Kidney (tissue), 13 donors: ENCODE measurements at regions not wholly inside any gene's neighbourhood (a gene's known extent, or its start where the extent isn't known, plus 50 kb on each side); places are given as distances from the start of the nearest gene placed in this dataset.

ENCODE experiments used
- DNase-seq, 5 donors: peaks; one replicate each; pipeline ENCODE4 v3.0.0-alpha.2; 2013 to 2020
- FAIRE-seq: peaks from 2 replicates; lab custom pipeline; 2012; peaks lifted over from hg19 to GRCh38; lab: Jason Lieb, UNC
- H3K27ac ChIP-seq, 2 donors: one replicate each; pipeline ENCODE4 v1.7.0; 2013; ENCODE audit warnings: low read depth in 2 of 2, low read length in 2 of 2, inconsistent platforms in 1 of 2
- H3K27me3 ChIP-seq: one replicate; pipeline ENCODE4 v1.7.1; 2013; ENCODE audit warnings: low read length, inconsistent platforms; ENCODE audit not compliant: control insufficient read depth, insufficient read depth
- H3K36me3 ChIP-seq, 3 donors: one replicate each; pipeline versions ENCODE4 v1.7.0 to v1.7.1; 2013; ENCODE audit warnings: low read length in 3 of 3, control low read depth in 1 of 3, inconsistent platforms in 1 of 3; ENCODE audit not compliant: insufficient read depth in 3 of 3, control insufficient read depth in 2 of 3
- H3K4me1 ChIP-seq, 3 donors: one replicate each; pipeline versions ENCODE4 v1.7.0 to v1.7.1; 2013; ENCODE audit warnings: low read length in 3 of 3, inconsistent platforms in 1 of 3, low read depth in 1 of 3; ENCODE audit not compliant: control insufficient read depth in 2 of 3, insufficient read depth in 2 of 3
- H3K4me3 ChIP-seq, 3 donors: one replicate each; pipeline versions ENCODE4 v1.7.0 to v1.8.1; 2013; ENCODE audit warnings: low read length in 3 of 3, control low read depth in 1 of 3, inconsistent platforms in 1 of 3
- H3K9ac ChIP-seq, 3 donors: one replicate each; pipeline versions ENCODE4 v1.7.0 to v1.7.1; 2013; ENCODE audit warnings: low read length in 3 of 3, control low read depth in 1 of 3, inconsistent platforms in 1 of 3
- H3K9me3 ChIP-seq, 3 donors: one replicate each; pipeline versions ENCODE4 v1.7.0 to v1.7.1; 2013; ENCODE audit warnings: low read length in 3 of 3, control low read depth in 1 of 3, inconsistent platforms in 1 of 3; ENCODE audit not compliant: control insufficient read depth in 2 of 3, insufficient read depth in 1 of 3
- intact Hi-C: fragments of 100-400 bp; cut with DNase I; formaldehyde crosslinking; loops from one replicate; pipeline ENCODE4 v1.11.1; 2022
- TF ChIP-seq, protein P1 (sequence below): IDR thresholded peaks from 3 replicates; pipeline ENCODE4 v1.5.1; 2012; ENCODE audit warnings: mild to moderate bottlenecking, moderate library complexity, borderline replicate concordance; ENCODE audit not compliant: insufficient read depth; ENCODE audit errors: extremely low read depth
- donor health status: control.
- donor health status: control.
- donor health status: control.
- donor health status: control.
- donor health status: control.
- donor health status: DM: yes; HTN: yes; CAD: no.
- donor health status: Normal renal cell carcinoma (clear cell type).

DNA sequence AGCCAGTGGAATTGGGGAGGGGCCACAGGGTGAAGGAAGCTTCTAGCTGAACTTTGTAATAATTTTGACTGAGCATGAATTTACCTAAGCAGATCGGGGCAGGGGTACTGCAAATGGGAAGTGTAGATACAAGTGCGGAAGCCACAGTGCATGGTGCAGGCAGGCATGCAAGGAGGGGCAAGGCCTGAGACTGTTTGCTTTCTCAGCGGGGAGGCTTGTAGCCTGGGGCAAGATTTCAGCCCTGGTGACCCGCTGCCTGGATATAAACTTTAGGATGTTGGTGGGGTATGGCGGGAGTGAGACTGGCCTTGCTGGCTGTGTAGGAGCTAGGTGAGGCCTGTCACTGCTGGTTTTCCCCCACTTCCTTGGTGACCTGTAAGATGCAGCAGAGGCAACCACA lies 266.4 kb upstream of the PREP start:
- Histone ChIP-seq H3K9me3 (no peaks in the 10 kb centered on the region), H3K4me3 (no peak overlapping the region), H3K4me1 (no peaks in the 10 kb centered on the region), H3K36me3 (no peaks in the 10 kb centered on the region), H3K27ac (no peak overlapping the region), H3K27me3 (no peaks in the 10 kb centered on the region), H3K9ac (no peak overlapping the region)
- no peak for DNase-seq
- intact Hi-C loops: no loop called here
- TF ChIP-seq, protein P1, sequence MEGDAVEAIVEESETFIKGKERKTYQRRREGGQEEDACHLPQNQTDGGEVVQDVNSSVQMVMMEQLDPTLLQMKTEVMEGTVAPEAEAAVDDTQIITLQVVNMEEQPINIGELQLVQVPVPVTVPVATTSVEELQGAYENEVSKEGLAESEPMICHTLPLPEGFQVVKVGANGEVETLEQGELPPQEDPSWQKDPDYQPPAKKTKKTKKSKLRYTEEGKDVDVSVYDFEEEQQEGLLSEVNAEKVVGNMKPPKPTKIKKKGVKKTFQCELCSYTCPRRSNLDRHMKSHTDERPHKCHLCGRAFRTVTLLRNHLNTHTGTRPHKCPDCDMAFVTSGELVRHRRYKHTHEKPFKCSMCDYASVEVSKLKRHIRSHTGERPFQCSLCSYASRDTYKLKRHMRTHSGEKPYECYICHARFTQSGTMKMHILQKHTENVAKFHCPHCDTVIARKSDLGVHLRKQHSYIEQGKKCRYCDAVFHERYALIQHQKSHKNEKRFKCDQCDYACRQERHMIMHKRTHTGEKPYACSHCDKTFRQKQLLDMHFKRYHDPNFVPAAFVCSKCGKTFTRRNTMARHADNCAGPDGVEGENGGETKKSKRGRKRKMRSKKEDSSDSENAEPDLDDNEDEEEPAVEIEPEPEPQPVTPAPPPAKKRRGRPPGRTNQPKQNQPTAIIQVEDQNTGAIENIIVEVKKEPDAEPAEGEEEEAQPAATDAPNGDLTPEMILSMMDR: no peak
- no peak for FAIRE-seq

DNA sequence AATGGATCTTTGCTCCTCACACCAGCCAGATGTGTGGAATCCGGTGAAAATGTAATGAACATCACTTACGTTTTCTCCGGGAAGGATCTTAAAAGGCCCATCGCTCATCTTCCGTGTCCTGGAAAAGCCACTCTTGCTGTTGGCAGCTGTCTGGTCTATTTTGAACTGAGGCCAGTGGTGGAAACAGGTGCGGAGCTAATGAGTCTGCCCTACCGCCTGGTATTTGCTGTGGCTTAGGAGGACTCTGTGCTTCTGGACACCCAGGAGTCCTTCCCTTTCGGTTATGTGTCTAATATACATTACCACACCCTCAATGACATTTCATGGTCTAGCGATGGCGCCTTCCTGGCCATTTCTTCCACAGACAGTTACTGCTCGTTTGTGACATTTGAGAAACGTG lies 264.2 kb upstream of the PREP start:
- FAIRE-seq (no peak), DNase-seq (no peak)
- Histone ChIP-seq H3K36me3 (no peaks in the 10 kb centered on the region), H3K27ac (no peak overlapping the region), H3K4me3 (no peak overlapping the region), H3K4me1 (no peaks in the 10 kb centered on the region), H3K9ac (no peak overlapping the region), H3K9me3 (no peaks in the 10 kb centered on the region), H3K27me3 (no peaks in the 10 kb centered on the region)
- TF ChIP-seq, protein P1: no peak
- intact Hi-C loops: no loop called here

DNA sequence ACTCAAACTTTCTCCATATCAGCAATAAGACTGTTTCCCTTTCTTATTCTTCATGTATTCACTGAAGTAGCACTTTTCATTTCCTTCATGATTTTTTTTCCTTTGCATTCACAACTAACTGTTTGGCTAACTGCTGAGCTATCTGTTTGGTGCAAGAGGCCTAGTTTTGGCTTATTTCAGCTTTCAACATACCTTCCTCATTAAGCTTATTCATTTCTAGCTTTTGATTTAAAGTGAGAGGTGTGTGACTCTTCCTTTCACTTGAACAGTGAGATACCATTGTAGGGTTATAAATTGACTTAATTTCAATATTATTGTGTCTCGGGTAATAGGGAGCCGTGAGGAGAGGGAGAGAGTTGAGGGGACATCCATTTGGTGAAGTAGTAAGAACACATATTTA lies 262.0 kb upstream of the PREP start:
- no peaks in the 10 kb centered on the region for H3K36me3 ChIP-seq
- intact Hi-C loops: no loop called here
- DNase-seq (no peak), FAIRE-seq (no peak)
- H3K4me1 ChIP-seq: no peaks in the 10 kb centered on the region
- no peak overlapping the region for H3K9ac ChIP-seq
- no peaks in the 10 kb centered on the region for H3K9me3 ChIP-seq
- no peaks in the 10 kb centered on the region for H3K27me3 ChIP-seq
- TF ChIP-seq, protein P1: no peak
- no peak overlapping the region for H3K27ac ChIP-seq
- H3K4me3 ChIP-seq: no peak overlapping the region

GRCh38 chr6:105651969-105652368 lies 249.1 kb upstream of the PREP start:
- Histone ChIP-seq H3K36me3 (no peaks in the 10 kb centered on the region), H3K4me1 (no peaks in the 10 kb centered on the region), H3K9ac (no peak overlapping the region), H3K4me3 (no peak overlapping the region), H3K27me3 (no peaks in the 10 kb centered on the region), H3K27ac (no peak overlapping the region), H3K9me3 (no peaks in the 10 kb centered on the region)
- intact Hi-C loops: no loop called here
- DNase-seq: no peak
- FAIRE-seq: no peak
- TF ChIP-seq, protein P1: no peak
